ENCODE measurements at regions not wholly inside any gene's neighbourhood (a gene's known extent, or its start where the extent isn't known, plus 50 kb on each side); places are given as distances from the start of the nearest gene placed in this dataset.

DNA sequence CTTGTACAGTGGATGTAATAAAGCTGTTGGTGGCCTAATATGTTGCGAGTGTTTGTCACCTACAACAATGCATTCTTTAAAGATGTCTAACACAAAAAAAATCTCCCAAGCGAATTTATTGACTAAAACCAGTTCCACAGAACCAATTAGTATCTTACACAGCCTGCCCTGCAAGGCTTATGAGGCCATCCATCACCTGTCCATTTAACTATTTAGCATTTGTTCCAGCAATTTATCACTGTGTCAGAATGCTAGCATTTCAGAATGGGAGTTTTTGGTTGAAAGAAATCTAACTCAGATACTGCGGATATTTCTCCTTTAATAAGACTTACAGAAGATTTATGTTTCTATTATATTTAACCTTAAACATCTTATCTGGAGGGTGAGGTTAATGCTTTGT is 831.1 kb upstream of the PRMT6 start:
- TF ChIP-seq CTCF (IDR thresholded peaks at IDR 0.05) = no peak
- TF ChIP-seq ZFX (IDR thresholded peaks at IDR 0.05; ENCODE audit: borderline replicate concordance) = no peak
- no peak overlapping the region for H3K27ac ChIP-seq

- TF ChIP-seq CTCF (IDR thresholded peaks at IDR 0.05) = no peak
- TF ChIP-seq ZFX (IDR thresholded peaks at IDR 0.05; ENCODE audit: borderline replicate concordance) = no peak
Measured at GRCh38 chr1:106226550-106226949, 829.9 kb upstream of the PRMT6 start.

DNA sequence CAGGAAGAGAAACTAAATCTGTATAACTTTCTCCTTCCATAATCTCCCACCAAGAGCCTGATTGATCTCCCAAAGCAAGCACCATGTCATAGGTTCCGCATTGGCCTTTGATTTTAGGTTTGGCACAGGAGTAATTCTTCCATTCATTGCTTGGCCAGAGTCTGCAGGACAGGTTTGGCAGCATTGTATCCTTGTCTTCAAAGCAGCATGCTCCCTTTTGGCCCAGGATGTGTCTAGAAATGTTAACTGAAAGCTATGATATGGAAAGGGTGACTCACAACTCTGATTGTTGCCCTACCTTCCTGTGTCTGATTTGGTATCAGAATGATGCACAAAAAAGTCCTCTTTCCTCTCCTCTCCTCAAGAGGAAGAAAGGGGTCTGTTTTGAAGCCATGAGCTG is 824.3 kb upstream of the PRMT6 start:
- TF ChIP-seq CTCF (IDR thresholded peaks at IDR 0.05) = no peak
- no peak for TF ChIP-seq ZFX (IDR thresholded peaks at IDR 0.05; ENCODE audit: borderline replicate concordance)
- H3K27ac ChIP-seq = no peak overlapping the region

More at GRCh38 chr1:106226550-106226949, 829.9 kb upstream of the PRMT6 start:
- H3K27ac ChIP-seq = no peak overlapping the region

- TF ChIP-seq ZFX (IDR thresholded peaks at IDR 0.05; ENCODE audit: borderline replicate concordance) = no peak
- no peak for TF ChIP-seq CTCF (IDR thresholded peaks at IDR 0.05)
- H3K27ac ChIP-seq = no peak overlapping the region
Measured at GRCh38 chr1:106233511-106233910, 823.0 kb upstream of the PRMT6 start.

GRCh38 chr1:106249365-106249764 is 807.1 kb upstream of the PRMT6 start:
- TF ChIP-seq ZFX (IDR thresholded peaks at IDR 0.05; ENCODE audit: borderline replicate concordance) = no peak
- TF ChIP-seq CTCF (IDR thresholded peaks at IDR 0.05) = no peak
- no peak overlapping the region for H3K27ac ChIP-seq

DNA sequence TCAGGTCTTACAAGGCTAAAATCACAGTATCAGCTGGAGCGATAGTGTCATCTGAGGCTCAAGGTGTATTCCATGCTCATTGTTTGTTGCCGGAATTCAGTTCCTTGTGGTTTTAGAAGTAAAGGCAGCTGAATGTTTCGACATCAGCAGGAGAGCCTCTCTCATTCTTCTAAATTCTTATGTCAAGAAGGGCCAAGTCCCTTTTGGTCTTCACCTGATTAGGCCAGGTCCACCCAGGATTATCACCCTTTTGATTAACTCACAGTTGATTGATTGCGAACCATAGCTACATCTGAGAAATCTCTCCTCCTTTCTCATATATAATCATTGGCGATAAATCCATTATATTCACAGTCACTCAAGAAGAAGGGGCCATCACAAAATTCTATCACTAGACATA is 806.7 kb upstream of the PRMT6 start:
- no peak for TF ChIP-seq CTCF (IDR thresholded peaks at IDR 0.05)
- no peak for TF ChIP-seq ZFX (IDR thresholded peaks at IDR 0.05; ENCODE audit: borderline replicate concordance)
- H3K27ac ChIP-seq = no peak overlapping the region

- no peak for TF ChIP-seq ZFX (IDR thresholded peaks at IDR 0.05; ENCODE audit: borderline replicate concordance)
- TF ChIP-seq CTCF (IDR thresholded peaks at IDR 0.05) = no peak
- H3K27ac ChIP-seq = no peak overlapping the region
Measured at GRCh38 chr1:106254748-106255147, 801.7 kb upstream of the PRMT6 start.
